Activated CD8-positive, alpha-beta memory T cell treated with anti-CD3 and anti-CD28 coated beads for 4 hours (primary cell): ENCODE measurements at regions not wholly inside any gene's neighbourhood (a gene's known extent, or its start where the extent isn't known, plus 50 kb on each side); places are given as distances from the start of the nearest gene placed in this dataset.

ENCODE experiments used
- DNase-seq, 2 donors: peaks; one replicate each; pipeline ENCODE4 v3.0.0-alpha.2; 2020; ENCODE audit warnings: low read depth in 2 of 2

GRCh38 chr14:31965735-31966598, 111.1 kb upstream of the ARHGAP5 start:
- no peak for DNase-seq

- DNase-seq, result no peak
These were observed 110.0 kb upstream of the ARHGAP5 start for GRCh38 chr14:31966896-31967668.

- no peak for DNase-seq
These were observed 109.5 kb upstream of the ARHGAP5 start for GRCh38 chr14:31967669-31967975.

- no peak for DNase-seq
These were observed 108.8 kb upstream of the ARHGAP5 start for GRCh38 chr14:31968107-31968810.

DNA sequence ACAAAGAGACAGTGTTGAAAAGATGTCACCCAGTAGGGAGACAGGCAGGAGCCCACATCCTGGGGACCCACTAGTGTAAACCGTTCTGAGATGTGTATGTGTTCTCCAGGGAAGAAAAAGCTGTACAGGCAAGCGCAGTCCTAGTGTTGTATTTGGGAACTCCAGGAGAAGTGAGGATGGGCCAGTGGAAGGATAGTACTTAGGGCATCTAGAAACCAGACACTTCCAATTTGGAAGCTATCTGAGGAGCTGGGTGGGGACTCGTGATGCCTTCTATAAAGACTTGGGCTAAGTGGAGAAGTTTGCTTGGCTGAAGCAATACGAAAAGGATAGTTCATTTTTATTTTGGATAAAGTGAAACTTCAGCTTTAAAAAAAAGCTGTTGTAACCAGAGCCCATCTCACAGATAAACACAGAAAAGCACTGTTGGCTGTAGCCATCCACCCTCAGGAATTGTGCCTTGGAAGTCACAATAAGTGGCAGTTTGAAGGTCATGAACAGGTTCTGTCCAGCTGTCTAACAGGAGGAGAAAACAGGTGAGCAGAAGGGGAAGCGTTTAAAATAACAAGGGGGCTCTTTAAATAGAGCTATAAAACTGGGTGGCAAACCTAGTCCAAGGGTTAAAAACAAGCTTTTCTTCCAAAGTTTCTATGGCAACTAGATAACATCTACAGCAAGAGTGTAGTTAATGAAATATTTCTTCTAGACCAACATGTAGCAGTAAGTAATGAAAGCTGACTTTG, 108.0 kb upstream of the ARHGAP5 start:
- no peak for DNase-seq

DNA sequence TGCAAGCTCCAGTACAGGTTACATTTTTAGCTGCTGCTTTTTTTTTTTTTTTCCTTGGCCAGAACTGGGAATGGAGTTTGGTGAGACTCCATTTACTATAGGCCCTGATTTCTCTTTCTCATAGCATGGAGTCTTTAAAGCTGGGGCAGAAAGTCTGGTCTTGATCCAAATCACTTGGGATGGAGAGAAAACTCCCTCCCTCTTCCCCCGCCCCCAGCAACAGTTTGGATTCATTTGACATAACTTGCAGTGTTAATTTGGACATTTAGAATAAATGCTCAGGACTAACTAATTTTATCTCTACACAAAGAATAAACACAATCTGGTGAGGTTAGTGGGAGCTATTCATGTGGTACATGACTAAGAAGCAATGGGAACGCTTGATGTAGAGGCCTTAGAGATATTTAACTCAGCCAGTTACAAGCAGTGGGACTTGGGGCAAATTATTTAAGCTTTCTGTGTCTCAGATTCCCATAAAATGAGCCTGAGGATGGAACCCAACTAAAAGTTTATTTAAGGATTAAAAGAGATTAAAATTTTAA, 107.3 kb upstream of the ARHGAP5 start:
- no peak for DNase-seq

DNA sequence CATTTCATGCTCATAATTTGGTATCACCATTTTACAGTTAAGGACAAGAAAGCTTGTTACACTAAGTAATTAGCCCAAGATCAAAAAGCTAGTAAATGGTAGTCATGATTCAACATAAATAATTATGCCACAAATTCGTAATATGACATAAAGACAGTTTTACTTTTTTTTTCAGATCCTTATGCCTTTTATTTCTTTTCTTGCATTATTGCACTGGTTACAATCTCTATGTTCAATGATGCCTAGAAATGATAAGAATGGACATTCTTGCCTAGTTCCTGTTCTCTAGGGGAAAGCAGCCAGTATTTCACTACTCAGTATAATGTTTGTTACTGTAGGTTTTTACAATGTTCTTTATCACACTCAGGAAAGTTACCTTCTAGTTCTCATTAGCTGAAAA, 106.4 kb upstream of the ARHGAP5 start:
- DNase-seq, result no peak

DNA sequence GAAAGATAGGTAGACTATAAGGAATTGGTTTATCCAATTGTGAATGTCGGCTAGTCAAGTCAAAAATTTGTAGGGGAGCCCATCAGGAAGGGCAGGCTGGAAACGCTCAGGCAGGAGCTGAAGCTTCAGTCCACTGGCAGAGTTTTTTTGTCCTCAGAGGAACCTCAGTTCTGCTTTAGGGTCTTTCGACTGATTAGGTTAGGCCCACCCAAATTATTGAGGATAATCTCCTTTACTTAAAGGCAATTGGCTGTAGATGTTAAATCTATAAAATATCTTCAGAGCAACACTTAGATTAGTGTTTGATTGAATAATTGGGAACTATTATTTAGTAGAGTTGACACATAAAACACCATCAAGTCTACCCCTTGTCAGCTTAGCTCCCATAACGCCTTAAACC, 105.5 kb upstream of the ARHGAP5 start:
- no peak for DNase-seq

- no peak for DNase-seq
These were observed 100.0 kb upstream of the ARHGAP5 start for GRCh38 chr14:31977001-31977556.

DNA sequence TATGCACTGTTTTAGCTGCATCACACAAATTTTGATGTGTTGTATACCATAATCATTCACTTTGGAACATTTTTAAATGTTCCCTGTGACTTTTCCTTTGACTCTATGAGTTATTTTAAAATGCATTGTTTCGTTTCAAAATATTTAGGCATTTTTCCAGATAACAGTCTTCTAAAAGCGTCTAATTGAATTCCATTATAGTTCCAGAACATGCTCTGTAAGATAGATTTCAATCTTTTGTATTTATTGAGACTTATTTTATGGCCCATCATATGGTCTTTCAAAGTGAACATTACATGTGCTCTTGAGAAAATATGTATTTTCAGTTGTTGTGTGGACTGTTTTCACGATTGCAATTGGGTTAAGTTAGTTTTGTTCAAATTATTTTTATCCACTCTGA, 98.7 kb upstream of the ARHGAP5 start:
- no peak for DNase-seq

GRCh38 chr14:31982642-31983041, 94.5 kb upstream of the ARHGAP5 start:
- no peak for DNase-seq

GRCh38 chr14:31986405-31986804, 90.7 kb upstream of the ARHGAP5 start:
- DNase-seq, result no peak

- DNase-seq, result no peak
These were observed 89.4 kb upstream of the ARHGAP5 start for GRCh38 chr14:31987721-31988120.

- no peak for DNase-seq
These were observed 88.9 kb upstream of the ARHGAP5 start for GRCh38 chr14:31988244-31988643.

DNA sequence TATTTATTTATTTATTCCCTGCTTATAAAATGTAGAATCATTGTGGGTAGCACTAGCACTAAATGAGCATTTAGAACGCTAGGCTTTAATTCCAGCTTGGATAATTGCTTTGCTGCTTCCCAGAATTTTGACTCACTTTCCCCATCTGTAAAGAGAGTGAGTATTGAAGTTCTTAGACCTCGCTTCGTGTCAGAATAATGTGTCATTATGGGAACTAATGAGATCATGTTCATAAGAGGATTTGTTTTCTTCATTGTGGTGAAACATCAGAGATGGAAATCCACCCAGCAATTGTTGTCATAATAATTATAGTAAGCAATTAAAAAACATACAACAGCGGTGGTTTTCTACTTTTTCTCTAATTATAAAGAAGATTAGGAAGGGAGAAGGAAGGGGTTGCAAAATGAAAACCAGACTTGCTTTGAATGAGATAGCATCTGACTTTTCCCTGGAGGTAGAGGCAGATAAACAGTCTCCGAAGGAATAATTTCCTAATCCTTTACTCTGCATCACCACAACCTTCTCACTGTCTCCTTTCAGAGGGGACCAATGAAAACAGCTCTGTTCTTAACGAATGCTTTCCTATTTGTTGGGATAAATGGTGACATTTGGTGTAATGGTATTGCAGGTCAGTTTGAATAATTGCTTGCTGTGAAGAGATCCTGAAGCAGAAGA, 86.8 kb upstream of the ARHGAP5 start:
- DNase-seq, result no peak

DNA sequence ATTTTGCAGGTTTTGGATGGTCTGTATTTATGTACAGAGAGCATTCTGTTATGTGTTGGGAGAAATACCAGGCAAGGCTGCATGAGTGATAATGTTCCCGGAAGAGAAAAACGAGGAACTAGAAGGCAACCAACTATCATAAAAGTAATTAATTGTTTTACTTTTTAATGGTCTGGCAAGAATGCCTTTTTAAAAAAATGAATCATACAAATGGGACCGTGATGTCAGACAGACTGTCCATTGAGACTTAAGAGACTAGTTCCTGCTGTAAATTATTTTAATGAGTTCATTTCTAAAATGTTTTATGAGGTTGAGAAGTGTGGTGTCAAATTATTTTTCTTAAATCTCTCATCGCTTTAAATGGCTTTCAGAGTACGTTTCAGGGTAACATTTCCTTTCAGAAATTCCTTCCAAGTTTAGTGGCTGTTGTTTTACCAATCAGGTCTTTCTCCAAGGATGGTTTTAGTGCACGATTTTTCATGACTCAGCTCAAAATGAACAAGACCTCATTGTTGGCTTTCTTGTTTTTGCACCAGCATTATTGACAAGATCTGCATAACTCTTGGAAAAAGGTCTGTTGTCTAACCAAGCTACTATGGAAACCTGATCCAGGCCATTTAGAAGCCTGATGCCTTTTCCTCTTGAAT, 86.1 kb upstream of the ARHGAP5 start:
- DNase-seq, result no peak

GRCh38 chr14:31992011-31992447, 85.1 kb upstream of the ARHGAP5 start:
- no peak for DNase-seq

- DNase-seq, result no peak
These were observed 83.6 kb upstream of the ARHGAP5 start for GRCh38 chr14:31993521-31993951.

- no peak for DNase-seq
These were observed 82.6 kb upstream of the ARHGAP5 start for GRCh38 chr14:31994391-31995033.

GRCh38 chr14:32003585-32003984, 73.5 kb upstream of the ARHGAP5 start:
- no peak for DNase-seq
